Hepatocyte (in vitro differentiated cells): ENCODE measurements at regions not wholly inside any gene's neighbourhood (a gene's known extent, or its start where the extent isn't known, plus 50 kb on each side); places are given as distances from the start of the nearest gene placed in this dataset.

Experiments used
- DNase-seq: peaks from one replicate; pipeline ENCODE4 v3.0.0-alpha.2; 2016; ENCODE audit warnings: low spot score
- H2AFZ ChIP-seq: fragments of 200-600 bp; sonication (generic); 2 replicates; pipeline ENCODE4 v1.6.0; 2016; ENCODE audit warnings: antibody characterized with exemption, mild to moderate bottlenecking
- H3K27ac ChIP-seq: fragments of 200-600 bp; sonication (generic); 2 replicates; pipeline ENCODE4 v1.5.1; 2016; ENCODE audit warnings: mild to moderate bottlenecking
- H3K27me3 ChIP-seq: fragments of 200-600 bp; sonication (generic); 2 replicates; pipeline ENCODE4 v1.6.1; 2016
- H3K36me3 ChIP-seq: fragments of 200-600 bp; sonication (generic); replicated peaks from 2 replicates; pipeline ENCODE4 v1.5.1; 2016; ENCODE audit warnings: low read depth; ENCODE audit not compliant: insufficient read depth
- H3K4me1 ChIP-seq: fragments of 200-600 bp; sonication (generic); 2 replicates; pipeline ENCODE4 v1.5.1; 2016; ENCODE audit warnings: mild to moderate bottlenecking, moderate library complexity; ENCODE audit not compliant: insufficient read depth
- H3K4me2 ChIP-seq: fragments of 200-600 bp; sonication (generic); 2 replicates; pipeline ENCODE4 v1.6.0; 2016
- H3K4me3 ChIP-seq: fragments of 200-600 bp; sonication (generic); 2 replicates; pipeline ENCODE4 v1.5.1; 2016; ENCODE audit warnings: mild to moderate bottlenecking
- H3K79me2 ChIP-seq: fragments of 200-600 bp; sonication (generic); 2 replicates; pipeline ENCODE4 v1.6.0; 2017; ENCODE audit warnings: mild to moderate bottlenecking
- H3K9me2 ChIP-seq: fragments of 200-600 bp; sonication (generic); replicated peaks from 2 replicates; pipeline ENCODE4 v1.6.0; 2017; ENCODE audit warnings: mild to moderate bottlenecking; ENCODE audit not compliant: insufficient read depth
- H3K9me3 ChIP-seq: fragments of 200-600 bp; sonication (generic); 2 replicates; pipeline ENCODE4 v1.5.1; 2016; ENCODE audit warnings: low read depth, mild to moderate bottlenecking
- H4K20me1 ChIP-seq: fragments of 200-600 bp; sonication (generic); 2 replicates; pipeline ENCODE4 v1.6.0; 2016; ENCODE audit warnings: mild to moderate bottlenecking; ENCODE audit not compliant: insufficient read depth, poor library complexity, severe bottlenecking
- CTCF ChIP-seq: fragments of 200-600 bp; sonication (generic); IDR thresholded peaks from 2 replicates; pipeline ENCODE4 v1.5.1; 2016; ENCODE audit warnings: antibody characterized with exemption, mild to moderate bottlenecking; ENCODE audit not compliant: poor library complexity
- EZH2 ChIP-seq: fragments of 200-600 bp; sonication (generic); IDR thresholded peaks from 2 replicates; pipeline ENCODE4 v1.6.1; 2016; ENCODE audit warnings: antibody characterized with exemption, mild to moderate bottlenecking, borderline replicate concordance
- EZH2phosphoT487 ChIP-seq: fragments of 200-600 bp; sonication (generic); IDR thresholded peaks from one replicate; pipeline ENCODE4 v1.6.1; 2018; ENCODE audit warnings: antibody characterized with exemption, mild to moderate bottlenecking, low read depth, moderate library complexity; ENCODE audit not compliant: unreplicated experiment, severe bottlenecking
- WGBS: methylation state at CpG from one replicate; pipeline ENCODE4 v1.1.6; 2016; ENCODE audit warnings: low lambda C conversion rate; ENCODE audit errors: missing lambda C conversion rate; 5-methylcytosine and 5-hydroxymethylcytosine counted together

GRCh38 chr20:60459212-60459611 lies 501.0 kb downstream of the CDH26 start:
- no peak overlapping the region for H3K4me3 ChIP-seq
- WGBS = 72% methylated on average over 3 of the region's 3 CpGs
- H3K27ac ChIP-seq = no peak overlapping the region
- H3K27me3 ChIP-seq = no peaks in the 10 kb centered on the region
- H2AFZ ChIP-seq = no peak overlapping the region
- H3K36me3 ChIP-seq = no peaks in the 10 kb centered on the region
- H4K20me1 ChIP-seq = no peaks in the 10 kb centered on the region
- no peaks in the 10 kb centered on the region for H3K9me2 ChIP-seq
- no peaks in the 10 kb centered on the region for H3K4me1 ChIP-seq
- no peak overlapping the region for H3K4me2 ChIP-seq
- no peak for DNase-seq
- TF ChIP-seq EZH2phosphoT487 (no peak), EZH2 (no peak), CTCF (no peak)
- H3K9me3 ChIP-seq = no peaks in the 10 kb centered on the region
- H3K79me2 ChIP-seq = no peaks in the 10 kb centered on the region

- no peak for DNase-seq
- Histone ChIP-seq H3K27ac (no peak overlapping the region), H3K4me3 (no peak overlapping the region), H4K20me1 (no peaks in the 10 kb centered on the region), H3K79me2 (no peaks in the 10 kb centered on the region), H2AFZ (no peak overlapping the region), H3K27me3 (no peaks in the 10 kb centered on the region), H3K9me2 (no peaks in the 10 kb centered on the region), H3K4me2 (no peak overlapping the region), H3K4me1 (no peaks in the 10 kb centered on the region), H3K36me3 (no peaks in the 10 kb centered on the region), H3K9me3 (no peaks in the 10 kb centered on the region)
- no peak for TF ChIP-seq EZH2phosphoT487
- no peak for TF ChIP-seq EZH2
- no peak for TF ChIP-seq CTCF
- 93% methylated on average over 2 of the region's 2 CpGs for WGBS
Observed at GRCh38 chr20:60461993-60462392, 503.8 kb downstream of the CDH26 start.

GRCh38 chr20:60463798-60464197 lies 505.6 kb downstream of the CDH26 start:
- no peak for DNase-seq
- 58% methylated on average over 2 of the region's 2 CpGs for WGBS

More at GRCh38 chr20:60463798-60464197, 505.6 kb downstream of the CDH26 start:
- Histone ChIP-seq H3K36me3 (no peaks in the 10 kb centered on the region), H3K9me3 (no peaks in the 10 kb centered on the region), H3K27ac (no peak overlapping the region), H3K4me3 (no peak overlapping the region), H3K4me1 (no peaks in the 10 kb centered on the region), H3K9me2 (no peaks in the 10 kb centered on the region), H3K4me2 (no peak overlapping the region), H4K20me1 (no peaks in the 10 kb centered on the region), H3K27me3 (no peaks in the 10 kb centered on the region), H3K79me2 (no peaks in the 10 kb centered on the region), H2AFZ (no peak overlapping the region)
- no peak for TF ChIP-seq CTCF
- TF ChIP-seq EZH2 = no peak
- TF ChIP-seq EZH2phosphoT487 = no peak
